ENCODE measurements at regions not wholly inside any gene's neighbourhood (a gene's known extent, or its start where the extent isn't known, plus 50 kb on each side); places are given as distances from the start of the nearest gene placed in this dataset.

- TF ChIP-seq POU2F2 (IDR thresholded peaks at IDR 0.05; ENCODE audit: low read depth, low read length): no peak
- no peak for TF ChIP-seq POLR2AphosphoS5 (IDR thresholded peaks at IDR 0.05; ENCODE audit: low read depth, low read length)
- TF ChIP-seq TAF1 (IDR thresholded peaks at IDR 0.05; ENCODE audit: low read depth, low read length): no peak
- TF ChIP-seq POLR2A (IDR thresholded peaks at IDR 0.05; ENCODE audit: low read depth, low read length): no peak
- TF ChIP-seq SPI1 (IDR thresholded peaks at IDR 0.05; ENCODE audit: low read depth, low read length): no peak
Observed at GRCh38 chr1:209457401-209458125, 126.0 kb upstream of the CAMK1G start.

Measured in GM12891 (cell line).